Panc1 (cell line): ENCODE measurements at regions not wholly inside any gene's neighbourhood (a gene's known extent, or its start where the extent isn't known, plus 50 kb on each side); places are given as distances from the start of the nearest gene placed in this dataset.

Experiments used
- ATAC-seq: fragments of 200-7000 bp; cut with Tn5 transposase; 2 replicates; pipeline ENCODE4 v1.9.1; 2020; ENCODE audit warnings: mild to moderate bottlenecking, moderate library complexity
- BruUV-seq: library from RNA; stranded (reverse); fragments of 400-500 nt; replicated peaks from 2 replicates; lab custom pipeline; 2021; lab: Mats Ljungman, UMichigan
- CTCF ChIA-PET: fragments of 300-600 bp; sonication (Branson Sonifier 250); formaldehyde crosslinking; loops from one replicate; lab custom pipeline; 2022; ENCODE audit warnings: antibody characterized with exemption; lab: Charles Lee
- POLR2A ChIA-PET: fragments of 300-600 bp; sonication (Branson Sonifier 250); formaldehyde crosslinking; loops from one replicate; lab custom pipeline; 2022; ENCODE audit warnings: antibody characterized with exemption; lab: Charles Lee
- DNase-seq: peaks from one replicate; pipeline ENCODE4 v3.0.0-alpha.2; 2010; ENCODE audit warnings: low read depth, low spot score
- H3K27ac ChIP-seq: 2 replicates; pipeline ENCODE4 v1.5.1; 2011; ENCODE audit warnings: mild to moderate bottlenecking, low read length, inconsistent platforms
- H3K27me3 ChIP-seq: fragments of 200-500 bp; sonication (Bioruptor generic); 2 replicates; pipeline ENCODE4 v1.6.0; 2014; ENCODE audit warnings: low read length, inconsistent platforms; ENCODE audit not compliant: control insufficient read depth, insufficient read depth
- H3K36me3 ChIP-seq: fragments of 200-500 bp; sonication (Bioruptor generic); 2 replicates; pipeline ENCODE4 v1.5.1; 2014; ENCODE audit warnings: inconsistent platforms, mild to moderate bottlenecking, low read length, moderate library complexity; ENCODE audit not compliant: control insufficient read depth, insufficient read depth
- H3K4me1 ChIP-seq: 2 replicates; pipeline ENCODE4 v1.5.1; 2011; ENCODE audit warnings: inconsistent platforms, mild to moderate bottlenecking, low read length, moderate library complexity; ENCODE audit not compliant: control insufficient read depth, insufficient read depth
- H3K4me3 ChIP-seq, 2 experiments: 2 replicates each; pipeline ENCODE4 v1.5.1; 2011 to 2012; ENCODE audit warnings: low read depth in 2 of 2, low read length in 2 of 2, mild to moderate bottlenecking in 2 of 2, inconsistent platforms in 1 of 2, moderate library complexity in 1 of 2
- H3K9me3 ChIP-seq: fragments of 200-500 bp; sonication (Bioruptor generic); 2 replicates; pipeline ENCODE4 v1.5.1; 2014; ENCODE audit warnings: low read depth, mild to moderate bottlenecking, inconsistent platforms, low read length, moderate library complexity; ENCODE audit not compliant: control insufficient read depth, insufficient read depth
- CTCF ChIP-seq: fragments of 450-650 bp; IDR thresholded peaks from 2 replicates; pipeline ENCODE4 v1.5.1; 2017; ENCODE audit warnings: mild to moderate bottlenecking
- POLR2AphosphoS5 ChIP-seq: IDR thresholded peaks from 2 replicates; pipeline ENCODE4 v1.6.1; 2012; ENCODE audit warnings: mild to moderate bottlenecking, low read depth, low read length, moderate library complexity
- REST ChIP-seq, 2 experiments: IDR thresholded peaks; 2 replicates each; pipeline ENCODE4 v1.6.1; 2011 to 2012; ENCODE audit warnings: low read depth in 2 of 2, control low read depth in 1 of 2, low read length in 1 of 2, mild to moderate bottlenecking in 1 of 2, moderate library complexity in 1 of 2; ENCODE audit not compliant: insufficient read depth in 1 of 2
- SIN3A ChIP-seq: IDR thresholded peaks from 2 replicates; pipeline ENCODE4 v1.6.1; 2012; ENCODE audit warnings: low read depth, mild to moderate bottlenecking, low read length, moderate library complexity, borderline replicate concordance; ENCODE audit not compliant: insufficient read depth
- TCF7L2 ChIP-seq: IDR thresholded peaks from 2 replicates; pipeline ENCODE4 v1.6.1; 2011; ENCODE audit warnings: mild to moderate bottlenecking, low read depth, low read length, inconsistent platforms
- in situ Hi-C: cut with HindIII; loops from 2 replicates; pipeline ENCODE4 v1.10.0; 2016; ENCODE audit warnings: low sequenced_read_pairs, low pct_unique_long_range_greater_than_20kb
- intact Hi-C: fragments of 100-400 bp; cut with micrococcal nuclease; formaldehyde crosslinking; loops from one replicate; pipeline ENCODE4 v1.10.0; 2022; ENCODE audit not compliant: unreplicated experiment

- H3K27ac ChIP-seq, result no peak overlapping the region
- no TSS peak for BruUV-seq
- ATAC-seq, result no peak
- no peaks in the 10 kb centered on the region for H3K4me1 ChIP-seq
- POLR2A ChIA-PET, result interaction anchor here (0.5 kb wide), 1 partner anchor 14 kb away, joined by 3 read pairs; no protein-coding TSS in a partner anchor
- TF ChIP-seq CTCF, result no peak
- no peak for TF ChIP-seq TCF7L2
- TF ChIP-seq REST (IDR thresholded peaks at IDR 0.05; ENCODE audit: insufficient read depth in 1 of 2, low read depth in 2 of 2, low read length in 1 of 2), result no peak
- no peak for TF ChIP-seq POLR2AphosphoS5
- TF ChIP-seq SIN3A, result no peak
- CTCF ChIA-PET, result no interaction called here
- H3K4me3 ChIP-seq, result no peak overlapping the region
- intact Hi-C loops (no loop called here), in situ Hi-C loops (no loop called here)
- no peaks in the 10 kb centered on the region for H3K36me3 ChIP-seq
- H3K9me3 ChIP-seq, result no peaks in the 10 kb centered on the region
- no peak for DNase-seq
- peaks cover 25% of the 10 kb centered on the region for H3K27me3 ChIP-seq
These were observed 117.4 kb downstream of the TRIM29 start for GRCh38 chr11:120020486-120020885.

- Histone ChIP-seq H3K27me3 (peaks cover 37% of the 10 kb centered on the region), H3K9me3 (no peaks in the 10 kb centered on the region), H3K27ac (no peak overlapping the region), H3K36me3 (no peaks in the 10 kb centered on the region), H3K4me1 (no peaks in the 10 kb centered on the region), H3K4me3 (no peak overlapping the region)
- intact Hi-C loops, result no loop called here
- CTCF ChIA-PET, result no interaction called here
- TF ChIP-seq SIN3A (no peak), CTCF (no peak), TCF7L2 (no peak), POLR2AphosphoS5 (no peak), REST (IDR thresholded peaks at IDR 0.05; ENCODE audit: insufficient read depth in 1 of 2, low read depth in 2 of 2, low read length in 1 of 2) (no peak)
- ATAC-seq (no peak), DNase-seq (no peak)
- POLR2A ChIA-PET, result interaction anchor here (0.5 to 0.6 kb wide), 2 partner anchors 93 to 232 kb away, joined by 3 to 4 read pairs; no protein-coding TSS in a partner anchor
- BruUV-seq, result no TSS peak
- in situ Hi-C loops, result no loop called here
These were observed 118.7 kb downstream of the TRIM29 start for GRCh38 chr11:120019191-120019590.
